ENCODE measurements at regions not wholly inside any gene's neighbourhood (a gene's known extent, or its start where the extent isn't known, plus 50 kb on each side); places are given as distances from the start of the nearest gene placed in this dataset.

DNA sequence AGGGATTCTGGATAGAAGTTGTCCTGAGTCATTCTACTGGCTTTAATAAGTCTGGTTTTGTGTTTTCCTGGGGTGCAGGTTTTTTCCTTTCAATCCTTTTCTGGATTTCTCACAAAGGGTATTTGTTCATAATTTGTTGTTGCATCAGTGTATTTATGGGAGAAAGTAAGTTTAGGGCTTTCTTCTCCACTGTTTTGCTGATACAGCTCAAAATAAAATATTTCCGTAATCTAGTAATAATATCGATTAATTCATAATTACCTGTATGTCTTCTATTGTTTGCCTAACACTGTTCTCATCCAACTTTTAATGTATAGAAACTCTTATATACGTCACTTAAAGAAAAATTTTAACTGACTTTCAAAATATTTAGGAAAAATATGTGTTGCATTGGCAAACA lies 728.2 kb downstream of the LUZP2 start (continued):
- TF ChIP-seq ZNF114 (CRISPR knock-in tag; IDR thresholded peaks at IDR 0.05) (no peak), EZH2phosphoT487 (IDR thresholded peaks at IDR 0.05; ENCODE audit: unreplicated experiment) (no peak)
- TF ChIP-seq, protein P1, sequence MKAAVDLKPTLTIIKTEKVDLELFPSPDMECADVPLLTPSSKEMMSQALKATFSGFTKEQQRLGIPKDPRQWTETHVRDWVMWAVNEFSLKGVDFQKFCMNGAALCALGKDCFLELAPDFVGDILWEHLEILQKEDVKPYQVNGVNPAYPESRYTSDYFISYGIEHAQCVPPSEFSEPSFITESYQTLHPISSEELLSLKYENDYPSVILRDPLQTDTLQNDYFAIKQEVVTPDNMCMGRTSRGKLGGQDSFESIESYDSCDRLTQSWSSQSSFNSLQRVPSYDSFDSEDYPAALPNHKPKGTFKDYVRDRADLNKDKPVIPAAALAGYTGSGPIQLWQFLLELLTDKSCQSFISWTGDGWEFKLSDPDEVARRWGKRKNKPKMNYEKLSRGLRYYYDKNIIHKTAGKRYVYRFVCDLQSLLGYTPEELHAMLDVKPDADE (IDR thresholded peaks at IDR 0.05), result no peak
- TF ChIP-seq, protein P2, sequence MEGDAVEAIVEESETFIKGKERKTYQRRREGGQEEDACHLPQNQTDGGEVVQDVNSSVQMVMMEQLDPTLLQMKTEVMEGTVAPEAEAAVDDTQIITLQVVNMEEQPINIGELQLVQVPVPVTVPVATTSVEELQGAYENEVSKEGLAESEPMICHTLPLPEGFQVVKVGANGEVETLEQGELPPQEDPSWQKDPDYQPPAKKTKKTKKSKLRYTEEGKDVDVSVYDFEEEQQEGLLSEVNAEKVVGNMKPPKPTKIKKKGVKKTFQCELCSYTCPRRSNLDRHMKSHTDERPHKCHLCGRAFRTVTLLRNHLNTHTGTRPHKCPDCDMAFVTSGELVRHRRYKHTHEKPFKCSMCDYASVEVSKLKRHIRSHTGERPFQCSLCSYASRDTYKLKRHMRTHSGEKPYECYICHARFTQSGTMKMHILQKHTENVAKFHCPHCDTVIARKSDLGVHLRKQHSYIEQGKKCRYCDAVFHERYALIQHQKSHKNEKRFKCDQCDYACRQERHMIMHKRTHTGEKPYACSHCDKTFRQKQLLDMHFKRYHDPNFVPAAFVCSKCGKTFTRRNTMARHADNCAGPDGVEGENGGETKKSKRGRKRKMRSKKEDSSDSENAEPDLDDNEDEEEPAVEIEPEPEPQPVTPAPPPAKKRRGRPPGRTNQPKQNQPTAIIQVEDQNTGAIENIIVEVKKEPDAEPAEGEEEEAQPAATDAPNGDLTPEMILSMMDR (conservative IDR thresholded peaks at IDR 0.05; ENCODE audit: low read depth in 2 of 2), result no peak

DNA sequence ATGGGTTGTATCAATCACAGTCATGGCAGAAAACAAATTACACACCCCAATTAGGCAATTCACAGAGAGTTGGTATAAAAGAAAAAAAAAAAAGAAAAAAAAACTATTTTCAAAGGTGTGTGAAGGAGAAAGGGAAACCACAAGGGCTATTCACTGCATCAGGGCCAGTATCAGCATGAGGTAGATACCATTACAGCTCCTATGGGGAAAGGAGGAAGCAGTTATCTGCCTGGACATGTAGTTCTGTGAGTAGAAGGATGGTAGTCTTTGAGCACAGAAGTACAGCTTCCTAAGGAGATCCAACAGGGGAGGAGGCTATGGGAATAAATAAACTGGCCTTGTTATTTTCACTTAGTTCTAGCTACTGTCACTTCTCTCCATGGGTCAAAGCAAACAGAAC lies 746.1 kb downstream of the LUZP2 start:
- H2AFZ ChIP-seq, result no peak overlapping the region
- TF ChIP-seq, protein P3, sequence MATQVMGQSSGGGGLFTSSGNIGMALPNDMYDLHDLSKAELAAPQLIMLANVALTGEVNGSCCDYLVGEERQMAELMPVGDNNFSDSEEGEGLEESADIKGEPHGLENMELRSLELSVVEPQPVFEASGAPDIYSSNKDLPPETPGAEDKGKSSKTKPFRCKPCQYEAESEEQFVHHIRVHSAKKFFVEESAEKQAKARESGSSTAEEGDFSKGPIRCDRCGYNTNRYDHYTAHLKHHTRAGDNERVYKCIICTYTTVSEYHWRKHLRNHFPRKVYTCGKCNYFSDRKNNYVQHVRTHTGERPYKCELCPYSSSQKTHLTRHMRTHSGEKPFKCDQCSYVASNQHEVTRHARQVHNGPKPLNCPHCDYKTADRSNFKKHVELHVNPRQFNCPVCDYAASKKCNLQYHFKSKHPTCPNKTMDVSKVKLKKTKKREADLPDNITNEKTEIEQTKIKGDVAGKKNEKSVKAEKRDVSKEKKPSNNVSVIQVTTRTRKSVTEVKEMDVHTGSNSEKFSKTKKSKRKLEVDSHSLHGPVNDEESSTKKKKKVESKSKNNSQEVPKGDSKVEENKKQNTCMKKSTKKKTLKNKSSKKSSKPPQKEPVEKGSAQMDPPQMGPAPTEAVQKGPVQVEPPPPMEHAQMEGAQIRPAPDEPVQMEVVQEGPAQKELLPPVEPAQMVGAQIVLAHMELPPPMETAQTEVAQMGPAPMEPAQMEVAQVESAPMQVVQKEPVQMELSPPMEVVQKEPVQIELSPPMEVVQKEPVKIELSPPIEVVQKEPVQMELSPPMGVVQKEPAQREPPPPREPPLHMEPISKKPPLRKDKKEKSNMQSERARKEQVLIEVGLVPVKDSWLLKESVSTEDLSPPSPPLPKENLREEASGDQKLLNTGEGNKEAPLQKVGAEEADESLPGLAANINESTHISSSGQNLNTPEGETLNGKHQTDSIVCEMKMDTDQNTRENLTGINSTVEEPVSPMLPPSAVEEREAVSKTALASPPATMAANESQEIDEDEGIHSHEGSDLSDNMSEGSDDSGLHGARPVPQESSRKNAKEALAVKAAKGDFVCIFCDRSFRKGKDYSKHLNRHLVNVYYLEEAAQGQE (IDR thresholded peaks at IDR 0.05; ENCODE audit: unreplicated experiment), result no peak
- no peak for TF ChIP-seq JUNB (IDR thresholded peaks at IDR 0.05; ENCODE audit: unreplicated experiment)
- Mint-ChIP-seq H3K36me3 (ENCODE audit: low read depth) (peaks cover 12% of the 10 kb centered on the region; the same call in 2 of the 3 replicates), H3K27ac (no peak overlapping the region), H3K9me3 (peaks cover 12% of the 10 kb centered on the region), H3K4me1 (no peaks in the 10 kb centered on the region), H3K4me3 (no peak overlapping the region), H3K27me3 (ENCODE audit: insufficient read depth, low read depth, poor library complexity) (no peaks in the 10 kb centered on the region)
- ATAC-seq, result no peak
- no peak overlapping the region for H3K4me3 ChIP-seq
- H3K27me3 ChIP-seq (ENCODE audit: insufficient read depth), result no peaks in the 10 kb centered on the region
- no peak overlapping the region for H3K4me2 ChIP-seq
- no peaks in the 10 kb centered on the region for H3F3A ChIP-seq (replicated peaks; ENCODE audit: low read depth)
- H3K27ac ChIP-seq (ENCODE audit: low read depth), result no peak overlapping the region
- H3K9me2 ChIP-seq (ENCODE audit: insufficient read depth), result no peaks in the 10 kb centered on the region; the same call in 1 of the 2 replicates
- no peak for DNase-seq (ENCODE audit: low spot score)
- H3K79me2 ChIP-seq (replicated peaks; ENCODE audit: insufficient read depth), result no peaks in the 10 kb centered on the region
- H4K20me1 ChIP-seq (replicated peaks; ENCODE audit: insufficient read depth), result no peaks in the 10 kb centered on the region
- H3K4me1 ChIP-seq (ENCODE audit: insufficient read depth), result no peaks in the 10 kb centered on the region
- no peaks in the 10 kb centered on the region; the same call in 1 of the 2 replicates for H3K36me3 ChIP-seq (ENCODE audit: insufficient read depth)

DNA sequence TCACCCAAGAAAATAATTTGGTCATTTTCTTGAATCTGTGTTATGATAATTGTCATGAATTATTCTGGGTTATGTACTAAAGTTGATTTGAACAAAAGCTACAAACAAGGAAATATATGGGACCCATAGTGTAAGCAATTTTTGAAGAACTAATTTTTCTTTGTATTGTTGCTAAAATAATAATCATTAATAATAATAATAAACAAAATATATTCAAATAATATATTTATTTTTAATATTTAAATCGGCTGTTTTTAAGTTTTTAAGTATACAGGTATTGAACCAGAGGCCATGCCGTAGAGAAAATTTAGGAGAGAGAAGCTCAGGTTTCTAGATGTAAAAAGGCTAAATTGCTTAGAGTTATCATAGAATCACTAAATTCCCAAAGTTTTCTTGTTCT lies 747.3 kb downstream of the LUZP2 start:
- Mint-ChIP-seq H3K4me3 (no peak overlapping the region), H3K36me3 (ENCODE audit: low read depth) (peaks cover 12% of the 10 kb centered on the region; the same call in 2 of the 3 replicates), H3K27ac (no peak overlapping the region), H3K4me1 (no peaks in the 10 kb centered on the region), H3K27me3 (ENCODE audit: insufficient read depth, low read depth, poor library complexity) (no peaks in the 10 kb centered on the region), H3K9me3 (peaks cover 12% of the 10 kb centered on the region)
- Histone ChIP-seq H3K4me3 (no peak overlapping the region), H3K79me2 (replicated peaks; ENCODE audit: insufficient read depth) (no peaks in the 10 kb centered on the region), H3K4me2 (no peak overlapping the region), H3K9me2 (ENCODE audit: insufficient read depth) (no peaks in the 10 kb centered on the region; the same call in 1 of the 2 replicates), H3K27ac (ENCODE audit: low read depth) (no peak overlapping the region), H3K4me1 (ENCODE audit: insufficient read depth) (no peaks in the 10 kb centered on the region), H2AFZ (no peak overlapping the region), H3F3A (replicated peaks; ENCODE audit: low read depth) (no peaks in the 10 kb centered on the region), H3K36me3 (ENCODE audit: insufficient read depth) (no peaks in the 10 kb centered on the region; the same call in 1 of the 2 replicates), H4K20me1 (replicated peaks; ENCODE audit: insufficient read depth) (no peaks in the 10 kb centered on the region), H3K27me3 (ENCODE audit: insufficient read depth) (no peaks in the 10 kb centered on the region)
- DNase-seq (ENCODE audit: low spot score) (no peak), ATAC-seq (no peak)
- TF ChIP-seq NANOG (IDR thresholded peaks at IDR 0.05; ENCODE audit: borderline replicate concordance) (no peak), POLR2AphosphoS5 (IDR thresholded peaks at IDR 0.05; ENCODE audit: low read depth) (no peak), JUNB (IDR thresholded peaks at IDR 0.05; ENCODE audit: unreplicated experiment) (no peak), EZH2phosphoT487 (IDR thresholded peaks at IDR 0.05; ENCODE audit: unreplicated experiment) (no peak), CREB1 (CRISPR knock-in tag; IDR thresholded peaks at IDR 0.05; ENCODE audit: low read depth) (no peak), EZH2 (IDR thresholded peaks at IDR 0.05; ENCODE audit: low read depth, unreplicated experiment) (no peak), ZNF114 (CRISPR knock-in tag; IDR thresholded peaks at IDR 0.05) (no peak)
- TF ChIP-seq, protein P3 (IDR thresholded peaks at IDR 0.05; ENCODE audit: unreplicated experiment), result no peak
- TF ChIP-seq, protein P2 (conservative IDR thresholded peaks at IDR 0.05; ENCODE audit: low read depth in 2 of 2), result no peak

Data from GM23338 (cell line).